GM12874 (cell line): ENCODE measurements at regions not wholly inside any gene's neighbourhood (a gene's known extent, or its start where the extent isn't known, plus 50 kb on each side); places are given as distances from the start of the nearest gene placed in this dataset.

Source experiments
- CTCF ChIP-seq: IDR thresholded peaks from 2 replicates; pipeline ENCODE4 v1.5.1; 2011; ENCODE audit warnings: low read depth, mild to moderate bottlenecking, control low read depth, low read length, moderate library complexity; ENCODE audit not compliant: insufficient read depth

GRCh38 chr2:215764441-215765048, 248.8 kb downstream of the MREG start:
- no peak for TF ChIP-seq CTCF

GRCh38 chr2:215760557-215760956, 252.8 kb downstream of the MREG start:
- no peak for TF ChIP-seq CTCF

- TF ChIP-seq CTCF = no peak
These were observed 253.3 kb downstream of the MREG start for GRCh38 chr2:215760091-215760490.

- no peak for TF ChIP-seq CTCF
These were observed 254.7 kb downstream of the MREG start for GRCh38 chr2:215758691-215759090.

GRCh38 chr2:215756346-215756730, 257.0 kb downstream of the MREG start:
- TF ChIP-seq CTCF = no peak

GRCh38 chr2:215755641-215756345, 257.6 kb downstream of the MREG start:
- TF ChIP-seq CTCF = no peak

GRCh38 chr2:215754546-215754945, 258.8 kb downstream of the MREG start:
- no peak for TF ChIP-seq CTCF
